Activated CD4-positive, alpha-beta T cell treated with anti-CD3 and anti-CD28 coated beads, Interleukin-2, amount 50 U/mL, for 1 hour (primary cell): ENCODE measurements at regions not wholly inside any gene's neighbourhood (a gene's known extent, or its start where the extent isn't known, plus 50 kb on each side); places are given as distances from the start of the nearest gene placed in this dataset.
"Not testable (repeated sequence)": the region's sequence is repeated elsewhere in the genome, so short reads cannot be mapped to it uniquely, and the experiment has no call there.

Experiments
- DNase-seq: peaks from one replicate; pipeline ENCODE4 v3.0.0-alpha.2; 2020

GRCh38 chr16:61421111-61421510 lies 615.1 kb downstream of the CDH8 start:
- DNase-seq = no peak

DNA sequence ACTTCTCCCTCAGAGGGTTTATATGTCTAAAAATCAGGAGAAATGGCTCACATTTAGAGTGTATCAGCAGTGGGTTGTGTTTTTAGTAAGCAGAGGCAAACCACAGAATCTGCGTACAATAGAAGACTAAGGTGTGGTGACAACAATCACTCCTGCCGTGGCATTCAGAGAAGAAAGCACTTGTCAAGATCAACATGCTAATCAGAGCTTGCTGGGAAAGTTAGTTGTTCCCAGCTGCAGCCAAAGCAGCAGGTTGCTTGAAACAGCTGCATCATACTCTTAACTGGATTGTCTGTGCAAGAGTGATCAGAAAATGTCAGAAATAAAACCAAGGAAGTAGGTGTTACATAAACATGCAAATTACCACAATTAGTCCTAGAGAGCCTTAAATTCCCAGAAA lies 616.4 kb downstream of the CDH8 start:
- no peak for DNase-seq

DNA sequence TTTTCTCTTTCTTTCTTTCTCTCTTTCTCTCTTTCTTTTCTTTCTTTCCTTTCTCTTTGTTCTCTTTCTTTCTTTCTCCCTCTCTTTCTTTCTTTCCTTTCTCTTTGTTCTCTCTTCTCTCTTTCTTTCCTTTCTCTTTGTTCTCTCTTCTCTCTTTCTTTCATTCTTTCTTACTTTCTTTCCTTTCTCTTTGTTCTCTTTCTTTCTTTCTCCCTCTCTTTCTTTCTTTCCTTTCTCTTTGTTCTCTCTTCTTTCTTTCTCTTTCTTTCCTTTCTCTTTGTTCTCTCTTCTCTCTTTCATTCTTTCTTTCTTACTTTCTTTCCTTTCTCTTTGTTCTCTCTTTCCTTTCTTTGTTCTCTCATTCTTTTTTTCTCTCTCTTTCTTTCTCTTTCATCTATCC lies 617.4 kb downstream of the CDH8 start:
- not testable (repeated sequence) for DNase-seq

- DNase-seq = no peak
Measured at GRCh38 chr16:61415126-61415525, 621.1 kb downstream of the CDH8 start.

GRCh38 chr16:61413021-61413420 lies 623.2 kb downstream of the CDH8 start:
- no peak for DNase-seq

- DNase-seq = no peak
Measured at GRCh38 chr16:61412562-61412961, 623.7 kb downstream of the CDH8 start.

GRCh38 chr16:61409604-61410003 lies 626.6 kb downstream of the CDH8 start:
- no peak for DNase-seq

- DNase-seq = no peak
Measured at GRCh38 chr16:61403386-61403785, 632.9 kb downstream of the CDH8 start.

- DNase-seq = no peak
Measured at GRCh38 chr16:61391896-61392295, 644.3 kb downstream of the CDH8 start.

DNA sequence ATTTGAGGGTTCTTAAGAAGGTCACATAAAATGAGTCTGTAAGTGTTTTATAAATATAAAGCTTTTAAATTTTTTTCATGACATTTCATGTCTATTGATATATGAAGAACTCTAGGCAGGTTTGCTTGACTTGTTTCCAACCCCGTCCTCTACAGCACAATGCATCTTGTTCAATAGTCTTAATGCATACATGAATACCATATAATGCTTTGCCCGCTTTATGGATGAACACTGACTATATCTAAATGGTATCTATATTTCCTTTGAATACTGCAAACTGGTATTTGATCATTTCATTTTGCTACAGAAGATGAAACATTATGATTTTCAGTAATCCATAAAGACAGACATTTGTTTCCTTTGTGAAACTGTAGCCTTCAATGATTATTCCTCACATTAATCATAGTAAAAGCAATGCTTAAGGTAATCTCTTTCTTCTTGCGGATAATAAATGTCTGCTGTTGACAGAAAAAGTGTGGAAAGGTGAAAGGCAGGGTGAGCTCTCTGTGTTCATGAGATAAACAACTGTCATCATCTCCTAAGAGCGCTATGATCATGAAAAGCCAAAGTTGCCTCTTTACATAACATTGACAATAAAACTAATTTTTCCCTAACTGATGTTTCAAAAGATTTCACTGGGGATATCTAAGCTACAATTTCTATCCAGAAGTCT lies 645.1 kb downstream of the CDH8 start:
- DNase-seq = no peak

DNA sequence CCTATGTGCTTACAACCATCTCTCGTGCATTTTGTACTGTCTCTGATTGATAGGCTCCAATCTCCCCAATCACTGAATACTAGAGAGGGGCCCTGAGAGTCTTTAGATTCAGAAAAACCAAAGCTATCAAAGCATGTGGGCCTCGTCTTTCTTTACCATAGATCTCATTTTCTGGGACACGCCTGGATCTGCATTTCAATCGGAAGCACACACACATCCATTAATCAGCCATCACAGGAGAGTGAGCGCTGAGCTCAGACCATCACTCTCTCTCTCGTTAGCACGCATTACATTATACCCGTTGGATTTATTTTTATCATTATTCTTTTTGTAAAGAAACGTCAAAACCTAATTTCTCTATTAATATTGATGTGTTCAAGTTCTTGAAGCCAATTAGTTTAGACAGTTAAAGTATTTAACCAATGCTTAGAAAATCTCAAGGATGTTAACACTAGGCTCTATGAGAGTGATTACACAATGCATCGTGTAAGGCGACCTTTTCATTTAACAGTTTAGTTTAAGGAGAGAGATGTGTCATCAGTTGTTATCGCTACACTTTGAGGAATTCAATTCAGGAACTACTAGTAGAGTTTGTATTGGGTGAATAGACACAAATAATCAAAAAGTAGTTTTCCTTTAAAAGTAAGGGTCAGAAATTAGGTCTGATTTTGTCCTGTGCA lies 650.7 kb downstream of the CDH8 start:
- no peak for DNase-seq

DNA sequence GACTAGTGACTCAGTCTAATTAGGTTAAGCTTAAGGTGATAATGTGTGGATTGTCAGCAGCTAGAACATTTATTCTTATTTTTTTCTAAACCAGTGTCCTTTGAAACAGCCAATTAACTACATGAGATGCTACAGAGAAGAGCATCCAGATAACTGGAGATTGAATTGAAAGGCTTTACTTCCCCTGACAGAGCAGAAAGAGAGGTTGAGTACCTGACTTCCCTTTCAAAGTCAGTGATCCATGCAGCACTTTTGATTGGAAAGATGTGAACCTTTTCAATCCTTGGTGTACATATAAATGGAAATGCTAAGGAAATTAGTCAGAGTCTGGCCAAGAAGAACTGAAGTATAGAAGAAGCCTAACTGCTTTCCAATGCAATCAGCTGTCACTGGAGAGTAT lies 653.8 kb downstream of the CDH8 start:
- no peak for DNase-seq

- no peak for DNase-seq
Measured at GRCh38 chr16:61379311-61379710, 656.9 kb downstream of the CDH8 start.

- no peak for DNase-seq
Measured at GRCh38 chr16:61374071-61374470, 662.2 kb downstream of the CDH8 start.

GRCh38 chr16:61371881-61372280 lies 664.4 kb downstream of the CDH8 start:
- DNase-seq = no peak

DNA sequence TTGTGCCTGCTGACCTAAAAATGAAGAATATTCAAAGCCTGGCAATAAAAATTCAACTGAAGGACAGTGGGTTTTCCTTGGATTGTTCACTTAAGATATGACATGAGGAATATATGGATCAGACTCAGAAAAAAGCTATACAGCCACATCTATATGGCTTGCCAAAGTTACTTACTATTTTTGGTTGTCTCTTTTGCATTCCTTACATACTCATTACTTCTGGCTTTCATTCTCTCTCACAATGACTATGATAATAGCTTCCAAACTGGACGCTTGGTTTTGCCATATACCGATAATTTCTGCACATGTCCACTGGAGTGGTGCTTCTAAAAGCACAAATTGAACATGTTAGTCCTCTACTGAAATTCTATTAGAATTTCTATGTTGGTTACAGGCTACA lies 664.9 kb downstream of the CDH8 start:
- no peak for DNase-seq

- DNase-seq = no peak
Measured at GRCh38 chr16:61370564-61370963, 665.7 kb downstream of the CDH8 start.

- no peak for DNase-seq
Measured at GRCh38 chr16:61366006-61366405, 670.2 kb downstream of the CDH8 start.

GRCh38 chr16:61364990-61365389 lies 671.2 kb downstream of the CDH8 start:
- DNase-seq = no peak

GRCh38 chr16:61362585-61362984 lies 673.7 kb downstream of the CDH8 start:
- DNase-seq = no peak

DNA sequence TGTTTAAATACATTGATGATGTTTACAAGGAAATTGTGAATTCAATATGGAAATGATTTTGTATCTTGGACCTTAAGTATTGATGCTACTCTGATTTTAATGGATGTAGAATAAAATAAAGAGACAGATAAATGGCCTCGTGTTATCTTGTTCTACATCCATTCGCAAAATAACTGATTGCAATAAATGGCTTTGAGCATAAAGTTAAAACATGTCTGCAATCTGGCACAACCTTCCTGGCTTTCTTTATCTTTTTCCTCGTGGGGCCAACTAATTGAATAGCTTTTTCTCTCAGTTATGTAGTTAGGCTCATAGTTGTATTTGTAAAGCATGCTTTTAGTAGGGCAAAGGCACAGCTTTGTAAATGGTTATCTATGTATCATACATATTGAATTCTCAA lies 691.4 kb downstream of the CDH8 start:
- no peak for DNase-seq

GRCh38 chr16:61332461-61332860 lies 703.8 kb downstream of the CDH8 start:
- no peak for DNase-seq

DNA sequence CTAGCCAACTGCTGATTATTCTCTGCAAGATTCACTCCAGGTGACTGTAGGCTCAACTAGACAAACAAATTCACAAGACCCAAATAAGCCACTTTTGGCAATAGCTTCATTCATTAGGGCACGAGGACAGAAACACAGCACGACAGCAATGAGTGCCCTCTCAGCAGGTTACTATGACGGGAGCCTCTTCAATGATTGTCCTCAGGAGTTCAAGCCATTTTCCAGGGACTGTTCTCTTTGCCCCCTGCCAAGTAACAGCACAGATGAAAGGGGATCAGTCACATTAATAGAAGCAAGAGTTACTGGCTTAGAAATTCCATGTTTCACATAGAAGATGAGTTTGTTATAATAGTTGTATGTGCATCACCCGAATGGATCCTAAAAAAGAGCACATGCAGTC lies 712.2 kb downstream of the CDH8 start:
- no peak for DNase-seq

DNA sequence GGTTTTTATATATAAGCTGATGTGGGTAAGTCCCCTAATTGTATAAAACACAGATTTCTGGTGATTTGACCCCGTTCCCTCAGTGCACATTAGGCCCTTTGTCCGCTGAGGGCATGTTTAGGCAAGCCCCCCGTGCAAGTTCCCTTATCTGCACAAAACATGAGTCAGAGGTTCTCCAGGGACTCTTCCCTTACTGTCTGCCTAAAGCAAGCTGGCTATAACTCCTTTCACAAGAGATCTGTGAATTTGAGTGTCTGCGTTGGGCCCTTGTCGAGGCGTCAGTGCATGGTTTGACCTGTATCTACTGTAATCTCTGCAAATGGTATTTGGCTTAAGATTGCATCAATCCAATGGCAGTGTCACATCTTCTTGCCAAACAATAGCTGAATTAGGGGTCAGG lies 712.8 kb downstream of the CDH8 start:
- no peak for DNase-seq

DNA sequence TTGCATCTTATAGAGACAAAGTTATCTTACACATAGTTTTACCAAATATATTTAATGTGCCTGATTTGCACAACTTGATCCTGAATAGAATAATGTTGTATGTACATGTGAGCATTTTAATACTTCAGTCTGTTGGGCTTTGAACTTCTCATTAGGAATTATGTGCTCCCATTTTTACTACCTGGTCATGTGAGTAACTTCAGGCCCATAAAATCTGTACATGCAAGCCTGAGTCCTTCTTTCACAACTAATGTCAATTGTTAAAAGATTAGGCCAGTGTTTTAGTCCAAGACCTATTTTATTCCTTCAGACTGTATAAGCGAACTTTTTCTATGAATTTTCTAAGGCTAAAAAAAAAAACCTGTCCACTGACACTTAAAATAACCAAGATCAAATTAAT lies 715.4 kb downstream of the CDH8 start:
- no peak for DNase-seq
